Subcutaneous abdominal adipose tissue (tissue), 5 donors: ENCODE measurements at regions not wholly inside any gene's neighbourhood (a gene's known extent, or its start where the extent isn't known, plus 50 kb on each side); places are given as distances from the start of the nearest gene placed in this dataset.

Experiments
- H3K27ac ChIP-seq: one replicate; pipeline ENCODE4 v1.7.0; 2013; ENCODE audit warnings: low read depth, mild to moderate bottlenecking, inconsistent platforms, low read length, moderate library complexity
- H3K27me3 ChIP-seq, 5 donors: one replicate each; pipeline ENCODE4 v1.7.0; 2013; ENCODE audit warnings: low read length in 5 of 5, inconsistent platforms in 1 of 5; ENCODE audit not compliant: control insufficient read depth in 5 of 5, insufficient read depth in 4 of 5
- H3K36me3 ChIP-seq, 5 donors: one replicate each; pipeline ENCODE4 v1.7.0; 2013; ENCODE audit warnings: low read length in 5 of 5; ENCODE audit not compliant: control insufficient read depth in 5 of 5, insufficient read depth in 5 of 5
- H3K4me1 ChIP-seq, 5 donors: one replicate each; pipeline ENCODE4 v1.7.0; 2013; ENCODE audit warnings: low read length in 5 of 5, mild to moderate bottlenecking in 3 of 5, moderate library complexity in 1 of 5; ENCODE audit not compliant: control insufficient read depth in 5 of 5, insufficient read depth in 5 of 5
- H3K4me3 ChIP-seq, 5 donors: one replicate each; pipeline ENCODE4 v1.7.0; 2013; ENCODE audit warnings: low read length in 5 of 5, low read depth in 1 of 5
- H3K9ac ChIP-seq, 5 donors: one replicate each; pipeline ENCODE4 v1.7.0; 2013; ENCODE audit warnings: low read length in 5 of 5, mild to moderate bottlenecking in 4 of 5, moderate library complexity in 3 of 5
- H3K9me3 ChIP-seq, 5 donors: one replicate each; pipeline ENCODE4 v1.7.0; 2013; ENCODE audit warnings: low read length in 5 of 5; ENCODE audit not compliant: control insufficient read depth in 5 of 5
- donor health status: healthy.
- donor health status: healthy.
- donor health status: healthy.
- donor health status: healthy.
- donor health status: healthy.

DNA sequence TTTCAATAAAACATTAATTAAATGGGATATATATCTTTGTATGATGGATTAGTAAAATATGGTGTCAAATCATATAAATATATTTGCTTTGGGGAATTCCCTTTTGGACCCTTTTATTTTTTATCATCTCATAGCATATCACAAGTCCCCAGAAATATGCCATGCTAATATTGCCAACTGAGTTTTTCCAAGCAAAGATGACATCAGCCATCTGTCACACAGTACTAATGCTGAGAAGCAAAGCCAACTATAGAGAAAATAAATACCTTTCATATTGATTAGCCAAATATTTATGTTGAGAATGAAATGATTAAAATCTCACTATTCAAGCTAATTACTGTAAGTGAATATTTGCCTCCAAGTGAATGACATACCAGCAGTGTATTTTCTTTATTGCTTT, 575.3 kb downstream of the ETV1 start:
- H3K4me3 ChIP-seq: no peak overlapping the region
- H3K9ac ChIP-seq: no peak overlapping the region

DNA sequence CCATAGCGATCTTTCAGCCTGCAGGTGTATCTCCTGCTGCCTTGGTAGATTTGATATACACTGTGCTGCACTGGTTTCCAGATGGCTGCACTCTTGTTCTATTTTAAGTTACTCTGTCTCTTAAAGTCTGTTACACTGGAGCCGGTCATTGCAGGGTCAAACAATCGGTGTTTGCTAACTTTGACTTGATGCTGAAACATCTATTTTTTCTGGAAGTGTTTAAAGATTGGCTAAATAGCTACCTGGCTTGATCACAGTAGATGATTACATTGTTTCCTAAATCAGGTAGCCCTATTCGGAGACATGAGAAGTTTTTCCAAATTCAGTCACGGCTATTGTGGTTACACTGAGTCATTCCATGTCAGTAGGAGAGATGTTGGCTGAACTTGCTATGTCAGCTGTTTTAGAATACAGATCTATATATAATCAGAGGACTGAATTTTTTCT, 574.8 kb downstream of the ETV1 start:
- H3K9me3 ChIP-seq: no peaks in the 10 kb centered on the region
- no peaks in the 10 kb centered on the region for H3K4me1 ChIP-seq
- H3K27me3 ChIP-seq: no peaks in the 10 kb centered on the region
- no peak overlapping the region for H3K27ac ChIP-seq
- H3K36me3 ChIP-seq: no peaks in the 10 kb centered on the region
- no peak overlapping the region for H3K9ac ChIP-seq
- H3K4me3 ChIP-seq: no peak overlapping the region

More for the DNA sequence above, 575.3 kb downstream of the ETV1 start:
- H3K4me1 ChIP-seq: no peaks in the 10 kb centered on the region
- H3K9me3 ChIP-seq: no peaks in the 10 kb centered on the region
- H3K27ac ChIP-seq: no peak overlapping the region
- H3K36me3 ChIP-seq: no peaks in the 10 kb centered on the region
- no peaks in the 10 kb centered on the region for H3K27me3 ChIP-seq

DNA sequence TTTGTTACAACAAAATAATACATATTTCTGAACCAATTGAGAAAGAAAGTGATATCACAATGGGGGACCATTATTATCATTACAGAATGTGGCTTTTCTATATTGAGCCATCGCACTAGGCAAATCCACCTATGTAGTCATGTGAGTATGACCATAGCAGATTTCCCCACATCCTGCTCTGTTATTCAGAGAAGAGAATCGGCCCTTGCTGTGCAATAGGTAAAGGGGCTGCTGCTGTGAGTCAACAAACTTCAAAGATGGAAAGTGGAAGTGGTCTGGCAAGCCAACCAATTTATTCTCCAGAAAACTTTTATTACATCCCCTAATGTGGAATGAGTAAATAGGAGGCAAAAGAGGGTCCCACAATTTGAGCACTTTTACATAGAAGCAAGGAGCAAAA, 573.4 kb downstream of the ETV1 start:
- H3K27ac ChIP-seq: no peak overlapping the region
- H3K4me1 ChIP-seq: no peaks in the 10 kb centered on the region
- H3K9me3 ChIP-seq: peaks cover 0 to 2% (median 0%) of the 10 kb centered on the region in 5 donors
- H3K27me3 ChIP-seq: no peaks in the 10 kb centered on the region
- no peaks in the 10 kb centered on the region for H3K36me3 ChIP-seq
- no peak overlapping the region for H3K4me3 ChIP-seq
- H3K9ac ChIP-seq: no peak overlapping the region

DNA sequence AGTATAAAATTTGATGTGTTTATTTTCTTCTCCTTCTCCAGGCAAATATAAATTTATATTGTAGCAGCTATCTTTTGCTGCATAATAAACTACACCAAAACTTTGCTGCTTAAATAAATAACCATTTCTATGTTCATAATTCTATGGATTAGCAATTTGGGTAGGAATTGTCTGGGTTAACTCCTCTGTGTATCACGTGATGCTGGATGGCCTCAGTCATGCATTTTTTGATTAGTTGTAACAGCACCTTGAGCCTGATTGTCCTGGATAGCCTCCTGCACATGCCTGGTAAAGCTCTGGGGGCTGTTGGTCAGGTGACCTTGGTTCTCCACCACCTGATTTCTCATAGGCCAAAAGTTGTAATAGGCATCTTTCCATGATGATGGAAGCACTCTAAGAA, 572.9 kb downstream of the ETV1 start:
- Histone ChIP-seq H3K36me3 (no peaks in the 10 kb centered on the region), H3K27ac (no peak overlapping the region), H3K9ac (no peak overlapping the region), H3K9me3 (peaks cover 0 to 2% (median 0%) of the 10 kb centered on the region in 5 donors), H3K4me3 (no peak overlapping the region), H3K27me3 (no peaks in the 10 kb centered on the region), H3K4me1 (no peaks in the 10 kb centered on the region)

DNA sequence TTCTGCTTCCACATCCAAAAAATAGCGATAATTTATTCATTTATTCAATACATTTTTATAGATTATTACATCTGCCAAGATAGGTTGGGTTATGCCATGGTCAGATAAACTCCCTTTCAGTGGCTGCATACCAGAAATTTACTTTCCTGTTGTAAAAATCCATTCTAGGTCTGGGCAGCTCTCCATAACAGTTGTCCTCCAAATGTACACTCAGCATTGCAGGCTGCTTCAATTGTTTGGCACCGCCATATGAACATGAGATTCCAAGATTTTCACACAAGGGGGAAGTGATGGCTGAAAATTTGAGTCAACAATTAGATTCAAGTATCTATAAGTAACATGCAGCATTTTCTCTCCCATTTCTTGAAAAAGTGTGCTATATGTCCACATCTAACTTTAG, 568.7 kb downstream of the ETV1 start:
- Histone ChIP-seq H3K36me3 (no peaks in the 10 kb centered on the region), H3K9me3 (peaks cover 0 to 5% (median 2%) of the 10 kb centered on the region in 5 donors), H3K4me1 (no peaks in the 10 kb centered on the region), H3K27me3 (no peaks in the 10 kb centered on the region), H3K9ac (no peak overlapping the region), H3K4me3 (no peak overlapping the region), H3K27ac (no peak overlapping the region)

DNA sequence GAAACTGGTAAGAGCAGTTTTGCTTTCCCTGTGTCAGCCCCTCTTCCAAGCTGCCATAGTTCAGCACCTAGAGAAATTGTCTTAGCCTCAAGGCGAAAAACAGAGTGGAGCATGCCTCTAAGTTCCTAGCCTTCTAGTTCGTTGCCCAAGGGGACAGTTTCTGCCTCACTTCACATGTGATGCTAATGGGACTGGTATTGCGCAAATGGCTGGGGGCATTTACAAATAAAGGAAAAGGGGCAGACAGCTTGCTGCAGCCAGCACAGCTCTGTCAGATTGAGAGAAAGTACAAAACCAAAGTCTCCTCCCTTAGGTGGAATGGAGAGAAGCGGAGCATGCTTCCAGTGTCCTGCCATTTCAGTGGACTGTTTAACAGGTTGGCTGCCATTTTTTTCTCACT, 567.7 kb downstream of the ETV1 start:
- no peaks in the 10 kb centered on the region for H3K4me1 ChIP-seq
- no peaks in the 10 kb centered on the region for H3K27me3 ChIP-seq
- H3K9me3 ChIP-seq: peaks cover 0 to 5% (median 2%) of the 10 kb centered on the region in 5 donors
- no peak overlapping the region for H3K9ac ChIP-seq
- H3K4me3 ChIP-seq: no peak overlapping the region
- H3K36me3 ChIP-seq: no peaks in the 10 kb centered on the region
- no peak overlapping the region for H3K27ac ChIP-seq

DNA sequence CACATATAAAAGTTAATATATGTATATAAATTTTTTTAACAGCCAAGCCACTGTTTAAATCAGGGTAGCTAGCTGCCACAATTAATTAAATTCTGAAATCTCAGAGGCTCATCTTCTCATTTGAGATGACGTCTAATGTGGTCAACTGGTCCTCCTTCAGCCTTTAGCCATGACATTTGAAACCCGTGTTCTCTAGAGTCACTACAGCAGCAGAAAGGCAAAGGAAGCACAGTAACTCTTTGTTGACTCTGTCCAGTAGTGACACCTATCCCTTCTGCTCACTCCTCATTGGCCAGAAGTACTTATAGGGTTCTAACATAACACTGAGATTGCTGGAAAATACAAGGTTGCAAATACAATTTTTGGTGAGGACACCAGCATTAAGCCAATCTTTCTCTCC, 555.5 kb downstream of the ETV1 start:
- Histone ChIP-seq H3K9me3 (no peaks in the 10 kb centered on the region), H3K27me3 (no peaks in the 10 kb centered on the region), H3K27ac (no peak overlapping the region), H3K4me1 (peaks cover 0 to 3% (median 0%) of the 10 kb centered on the region in 5 donors), H3K9ac (no peak overlapping the region), H3K4me3 (no peak overlapping the region), H3K36me3 (no peaks in the 10 kb centered on the region)

DNA sequence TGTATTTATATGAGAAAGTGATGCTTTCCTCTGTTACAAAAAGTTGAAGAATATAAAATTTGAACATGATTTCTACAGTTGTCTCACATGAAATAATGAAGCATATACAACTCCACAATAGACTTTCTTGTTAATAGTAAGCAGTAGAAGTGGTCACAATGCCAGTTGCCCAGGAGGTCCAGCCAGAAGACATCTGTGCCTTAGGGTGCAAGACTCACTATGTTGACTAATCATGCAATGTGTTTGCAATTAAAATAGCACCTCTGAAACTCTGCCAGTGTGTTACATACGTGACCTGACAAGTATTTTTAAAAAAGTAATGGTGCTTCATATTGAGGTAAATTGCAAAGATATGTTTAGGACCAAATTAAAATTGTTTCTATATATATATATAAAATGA, 547.2 kb downstream of the ETV1 start:
- no peak overlapping the region for H3K27ac ChIP-seq
- H3K36me3 ChIP-seq: no peaks in the 10 kb centered on the region
- no peak overlapping the region for H3K9ac ChIP-seq

DNA sequence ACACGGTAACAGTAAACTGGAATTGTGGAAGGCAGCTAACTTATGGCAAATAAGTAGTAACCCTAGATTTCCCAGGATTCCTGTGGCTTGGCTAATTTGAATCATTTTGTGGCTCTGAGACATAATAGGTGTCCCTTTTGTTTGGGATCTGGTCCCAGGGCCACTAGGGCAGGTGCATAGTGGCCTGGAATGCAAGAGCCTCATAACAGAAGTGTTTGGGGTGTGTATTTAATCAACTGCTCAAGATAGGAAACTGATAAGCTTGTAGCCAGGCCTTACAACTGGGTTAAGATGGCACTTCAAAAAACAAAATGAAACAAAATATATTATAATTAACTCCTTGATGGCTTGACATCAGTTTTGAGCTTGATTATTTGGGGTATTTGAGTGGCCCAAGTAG, 541.8 kb downstream of the ETV1 start:
- no peak overlapping the region for H3K27ac ChIP-seq
- no peaks in the 10 kb centered on the region for H3K4me1 ChIP-seq
- no peaks in the 10 kb centered on the region for H3K27me3 ChIP-seq
- no peak overlapping the region for H3K9ac ChIP-seq
- H3K4me3 ChIP-seq: no peak overlapping the region
- H3K36me3 ChIP-seq: no peaks in the 10 kb centered on the region
- H3K9me3 ChIP-seq: peaks cover 0 to 3% (median 0%) of the 10 kb centered on the region in 5 donors

More for the DNA sequence above, 547.2 kb downstream of the ETV1 start:
- no peaks in the 10 kb centered on the region for H3K4me1 ChIP-seq
- H3K4me3 ChIP-seq: no peak overlapping the region
- H3K27me3 ChIP-seq: no peaks in the 10 kb centered on the region
- H3K9me3 ChIP-seq: peaks cover 0 to 3% (median 0%) of the 10 kb centered on the region in 5 donors

DNA sequence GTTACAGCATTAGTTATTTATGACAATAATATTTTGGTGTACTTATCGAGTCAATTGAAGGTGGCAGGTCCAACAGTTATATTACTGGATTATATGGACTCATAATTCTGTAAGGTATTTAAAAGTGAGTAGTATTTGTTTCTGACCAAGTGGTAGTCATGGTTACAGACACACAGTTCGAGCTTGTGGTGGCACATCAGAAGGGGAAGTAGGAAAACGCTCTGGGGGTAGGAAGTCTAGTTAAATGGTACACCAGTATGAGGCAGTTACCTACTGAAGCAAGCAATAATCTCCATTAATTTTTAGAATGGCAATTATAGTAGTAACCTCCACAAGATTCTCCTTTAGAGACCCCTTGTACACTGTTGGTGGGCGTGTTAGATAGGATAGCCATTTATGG, 541.2 kb downstream of the ETV1 start:
- no peaks in the 10 kb centered on the region for H3K27me3 ChIP-seq
- H3K4me1 ChIP-seq: no peaks in the 10 kb centered on the region

DNA sequence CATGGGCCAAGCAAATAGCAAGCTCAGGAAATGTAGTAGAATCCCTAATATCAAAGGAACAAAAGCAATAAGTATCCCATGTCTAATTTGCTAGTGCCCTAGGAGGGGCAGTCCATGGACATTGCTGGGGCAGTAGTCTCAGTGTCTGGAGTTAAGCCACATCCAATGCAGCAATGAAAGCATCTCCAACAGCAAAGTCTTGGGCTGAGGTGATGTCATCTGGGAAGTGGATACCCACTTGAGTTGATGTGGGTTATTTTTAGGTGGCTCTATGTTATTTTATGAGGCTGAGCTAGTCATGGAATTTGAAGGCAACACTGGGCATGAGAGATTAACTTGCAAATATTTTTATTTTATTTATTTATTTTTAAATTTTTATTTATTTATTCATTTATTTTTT, 540.0 kb downstream of the ETV1 start:
- H3K9me3 ChIP-seq: peaks cover 0 to 3% (median 0%) of the 10 kb centered on the region in 5 donors
- no peak overlapping the region for H3K4me3 ChIP-seq
- no peak overlapping the region for H3K27ac ChIP-seq
- H3K36me3 ChIP-seq: no peaks in the 10 kb centered on the region
- H3K4me1 ChIP-seq: no peaks in the 10 kb centered on the region
- no peaks in the 10 kb centered on the region for H3K27me3 ChIP-seq
- H3K9ac ChIP-seq: no peak overlapping the region

More for the DNA sequence above, 541.2 kb downstream of the ETV1 start:
- Histone ChIP-seq H3K27ac (no peak overlapping the region), H3K4me3 (no peak overlapping the region), H3K9ac (no peak overlapping the region), H3K9me3 (peaks cover 0 to 3% (median 0%) of the 10 kb centered on the region in 5 donors), H3K36me3 (no peaks in the 10 kb centered on the region)
